ENCODE measurements at regions not wholly inside any gene's neighbourhood (a gene's known extent, or its start where the extent isn't known, plus 50 kb on each side); places are given as distances from the start of the nearest gene placed in this dataset.

DNA sequence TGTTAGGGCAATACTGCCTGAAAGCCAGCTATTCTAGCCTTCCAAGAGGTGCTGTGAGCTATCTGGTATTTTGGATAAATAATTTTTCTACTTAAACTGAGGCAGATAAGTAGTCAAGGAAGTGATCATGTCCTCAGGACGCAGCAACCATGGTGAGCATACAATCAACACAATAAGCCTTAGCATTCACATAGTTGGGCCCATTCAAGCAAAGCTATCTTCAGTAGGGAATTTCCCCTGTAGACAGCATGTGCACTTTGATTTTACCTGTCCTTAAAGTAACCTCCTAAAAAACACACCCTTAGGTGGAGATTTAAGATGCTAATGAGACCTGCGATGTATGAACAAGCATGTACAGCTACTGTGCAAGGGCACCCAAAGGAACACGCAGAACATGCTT is 76.2 kb upstream of the HCN1 start:
- Histone ChIP-seq H4K20me1 (ENCODE audit: insufficient read depth, low read length) (no peaks in the 10 kb centered on the region), H3K79me2 (ENCODE audit: insufficient read depth, low read length) (no peaks in the 10 kb centered on the region), H3K4me1 (ENCODE audit: control insufficient read depth in 1 of 2, insufficient read depth in 2 of 2, low read length in 2 of 2) (no peaks in the 10 kb centered on the region), H2AFZ (ENCODE audit: insufficient read depth, low read depth, low read length, poor library complexity, severe bottlenecking) (no peak overlapping the region), H3K4me2 (replicated peaks; ENCODE audit: extremely low read depth, low read length, poor library complexity, severe bottlenecking) (no peak overlapping the region), H3K4me3 (replicated peaks in 1 of 3; ENCODE audit: low read depth in 2 of 3, low read length in 3 of 3) (no peak overlapping the region), H3K27ac (ENCODE audit: low read depth in 1 of 2, low read length in 2 of 2) (no peak overlapping the region), H3K36me3 (replicated peaks in 1 of 2; ENCODE audit: control insufficient read depth in 1 of 2, insufficient read depth in 2 of 2, low read length in 2 of 2) (no peaks in the 10 kb centered on the region), H3K27me3 (ENCODE audit: control insufficient read depth in 2 of 2, insufficient read depth in 2 of 2, low read length in 2 of 2) (no peaks in the 10 kb centered on the region), H3K9ac (ENCODE audit: insufficient read depth, low read length, poor library complexity, severe bottlenecking) (no peak overlapping the region), H3K9me3 (replicated peaks in 1 of 2; ENCODE audit: control insufficient read depth in 1 of 2, insufficient read depth in 1 of 2, low read length in 2 of 2) (no peaks in the 10 kb centered on the region)
- no peak overlapping the region for H3K4me3 Mint-ChIP-seq
- TF ChIP-seq, protein P1, sequence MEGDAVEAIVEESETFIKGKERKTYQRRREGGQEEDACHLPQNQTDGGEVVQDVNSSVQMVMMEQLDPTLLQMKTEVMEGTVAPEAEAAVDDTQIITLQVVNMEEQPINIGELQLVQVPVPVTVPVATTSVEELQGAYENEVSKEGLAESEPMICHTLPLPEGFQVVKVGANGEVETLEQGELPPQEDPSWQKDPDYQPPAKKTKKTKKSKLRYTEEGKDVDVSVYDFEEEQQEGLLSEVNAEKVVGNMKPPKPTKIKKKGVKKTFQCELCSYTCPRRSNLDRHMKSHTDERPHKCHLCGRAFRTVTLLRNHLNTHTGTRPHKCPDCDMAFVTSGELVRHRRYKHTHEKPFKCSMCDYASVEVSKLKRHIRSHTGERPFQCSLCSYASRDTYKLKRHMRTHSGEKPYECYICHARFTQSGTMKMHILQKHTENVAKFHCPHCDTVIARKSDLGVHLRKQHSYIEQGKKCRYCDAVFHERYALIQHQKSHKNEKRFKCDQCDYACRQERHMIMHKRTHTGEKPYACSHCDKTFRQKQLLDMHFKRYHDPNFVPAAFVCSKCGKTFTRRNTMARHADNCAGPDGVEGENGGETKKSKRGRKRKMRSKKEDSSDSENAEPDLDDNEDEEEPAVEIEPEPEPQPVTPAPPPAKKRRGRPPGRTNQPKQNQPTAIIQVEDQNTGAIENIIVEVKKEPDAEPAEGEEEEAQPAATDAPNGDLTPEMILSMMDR (IDR thresholded peaks at IDR 0.05) = no peak
- H3K9me3 Mint-ChIP-seq = peaks cover 0 to 5% (median 2%) of the 10 kb centered on the region in 7 donors
- no peaks in the 10 kb centered on the region for H3K36me3 Mint-ChIP-seq
- intact Hi-C loops (cut with micrococcal nuclease) = no loop called here
- no peak for DNase-seq
- H3K27me3 Mint-ChIP-seq (ENCODE audit: low read depth in 3 of 3) = no peaks in the 10 kb centered on the region
- no peak overlapping the region for H3K27ac Mint-ChIP-seq
- H3K4me1 Mint-ChIP-seq = no peaks in the 10 kb centered on the region
- 94% methylated on average over 2 of the region's 3 CpGs for WGBS (ENCODE audit: insufficient coverage)

DNA sequence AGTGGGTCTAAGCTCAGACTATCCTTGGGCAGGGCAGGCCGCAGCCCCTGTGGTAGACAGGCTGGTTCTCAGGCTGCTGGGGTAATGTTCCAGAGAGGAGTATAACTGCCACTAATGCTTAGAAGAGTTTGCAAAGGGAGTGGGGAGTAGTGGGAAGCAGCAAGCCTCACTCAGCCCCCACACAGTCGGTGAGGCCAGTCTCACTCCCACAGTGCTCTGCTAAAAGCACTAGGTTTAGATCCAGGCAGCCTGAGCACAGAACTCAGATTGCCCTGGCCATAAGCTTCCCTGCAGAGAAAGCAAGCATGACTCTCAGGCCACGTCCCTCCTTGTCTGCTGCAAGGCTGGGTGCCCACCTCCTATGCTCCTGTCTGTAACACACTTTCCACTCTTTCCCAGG is 69.4 kb upstream of the HCN1 start:
- H3K36me3 ChIP-seq (replicated peaks in 1 of 2; ENCODE audit: control insufficient read depth in 1 of 2, insufficient read depth in 2 of 2, low read length in 2 of 2) = no peaks in the 10 kb centered on the region
- H3K27ac Mint-ChIP-seq = no peak overlapping the region
- H4K20me1 ChIP-seq (ENCODE audit: insufficient read depth, low read length) = no peaks in the 10 kb centered on the region
- no peaks in the 10 kb centered on the region for H3K4me1 Mint-ChIP-seq
- H3K4me3 Mint-ChIP-seq = no peak overlapping the region
- peaks cover 18 to 19% of the 10 kb centered on the region in 2 donors for H3K9me3 ChIP-seq (replicated peaks in 1 of 2; ENCODE audit: control insufficient read depth in 1 of 2, insufficient read depth in 1 of 2, low read length in 2 of 2)
- H3K9ac ChIP-seq (ENCODE audit: insufficient read depth, low read length, poor library complexity, severe bottlenecking) = no peak overlapping the region
- H2AFZ ChIP-seq (ENCODE audit: insufficient read depth, low read depth, low read length, poor library complexity, severe bottlenecking) = no peak overlapping the region
- no peak overlapping the region for H3K4me3 ChIP-seq (replicated peaks in 1 of 3; ENCODE audit: low read depth in 2 of 3, low read length in 3 of 3)
- no peak for DNase-seq
- no peak overlapping the region for H3K4me2 ChIP-seq (replicated peaks; ENCODE audit: extremely low read depth, low read length, poor library complexity, severe bottlenecking)
- H3K27ac ChIP-seq (ENCODE audit: low read depth in 1 of 2, low read length in 2 of 2) = no peak overlapping the region
- intact Hi-C loops (cut with micrococcal nuclease) = no loop called here
- H3K9me3 Mint-ChIP-seq = peaks cover 2 to 18% (median 11%) of the 10 kb centered on the region in 7 donors
- H3K4me1 ChIP-seq (ENCODE audit: control insufficient read depth in 1 of 2, insufficient read depth in 2 of 2, low read length in 2 of 2) = no peaks in the 10 kb centered on the region
- no peaks in the 10 kb centered on the region for H3K27me3 ChIP-seq (ENCODE audit: control insufficient read depth in 2 of 2, insufficient read depth in 2 of 2, low read length in 2 of 2)
- no peaks in the 10 kb centered on the region for H3K79me2 ChIP-seq (ENCODE audit: insufficient read depth, low read length)
- H3K36me3 Mint-ChIP-seq = no peaks in the 10 kb centered on the region
- H3K27me3 Mint-ChIP-seq (ENCODE audit: low read depth in 3 of 3) = no peaks in the 10 kb centered on the region
- TF ChIP-seq, protein P1 (IDR thresholded peaks at IDR 0.05) = no peak
- WGBS (ENCODE audit: insufficient coverage) = 60% methylated on average over 2 of the region's 3 CpGs

Data from CD14-positive monocyte (primary cell).